ENCODE measurements at regions not wholly inside any gene's neighbourhood (a gene's known extent, or its start where the extent isn't known, plus 50 kb on each side); places are given as distances from the start of the nearest gene placed in this dataset.

GRCh38 chr2:34266908-34267697 lies 668.0 kb upstream of the FAM98A start:
- TF ChIP-seq EP300 (IDR thresholded peaks at IDR 0.05) (no peak), POLR2AphosphoS5 (IDR thresholded peaks at IDR 0.05) (no peak), CTCF (IDR thresholded peaks at IDR 0.05) (no peak)
- Histone ChIP-seq H3K27me3 (no peaks in the 10 kb centered on the region), H3K4me1 (no peaks in the 10 kb centered on the region), H3K4me3 (no peak overlapping the region), H3K27ac (no peak overlapping the region), H3K36me3 (no peaks in the 10 kb centered on the region), H3K9me3 (no peaks in the 10 kb centered on the region)
- ATAC-seq = no peak
- 73 to 80% methylated on average over 1 to 6 of the region's 9 CpGs for WGBS, 2 donors (ENCODE audit: low coverage in 1 of 2)

- H3K4me1 ChIP-seq = no peaks in the 10 kb centered on the region
- TF ChIP-seq CTCF (IDR thresholded peaks at IDR 0.05) = no peak
- H3K9me3 ChIP-seq = no peaks in the 10 kb centered on the region
- H3K36me3 ChIP-seq = no peaks in the 10 kb centered on the region
- H3K27me3 ChIP-seq = no peaks in the 10 kb centered on the region
- no peak overlapping the region for H3K27ac ChIP-seq
- WGBS, 2 donors (ENCODE audit: low coverage in 1 of 2) = 86 to 87% methylated on average over 2 to 3 of the region's 6 CpGs
- no peak for ATAC-seq
- H3K4me3 ChIP-seq = no peak overlapping the region
These were observed 662.6 kb upstream of the FAM98A start for GRCh38 chr2:34261701-34262100.

GRCh38 chr2:34254272-34254878 lies 655.3 kb upstream of the FAM98A start:
- Histone ChIP-seq H3K36me3 (no peaks in the 10 kb centered on the region), H3K27ac (no peak overlapping the region), H3K4me1 (no peaks in the 10 kb centered on the region), H3K4me3 (no peak overlapping the region), H3K9me3 (no peaks in the 10 kb centered on the region), H3K27me3 (no peaks in the 10 kb centered on the region)
- TF ChIP-seq CTCF (IDR thresholded peaks at IDR 0.05) (no peak), POLR2A (IDR thresholded peaks at IDR 0.05) (no peak), POLR2AphosphoS5 (IDR thresholded peaks at IDR 0.05) (no peak), EP300 (IDR thresholded peaks at IDR 0.05) (no peak)
- ATAC-seq = no peak
- 53 to 79% methylated on average over 2 of the region's 2 CpGs for WGBS, 2 donors (ENCODE audit: low coverage in 1 of 2)

GRCh38 chr2:34252111-34252510 lies 653.0 kb upstream of the FAM98A start:
- Histone ChIP-seq H3K9me3 (no peaks in the 10 kb centered on the region), H3K27me3 (no peaks in the 10 kb centered on the region), H3K36me3 (no peaks in the 10 kb centered on the region), H3K4me1 (no peaks in the 10 kb centered on the region), H3K4me3 (no peak overlapping the region), H3K27ac (no peak overlapping the region)
- 44 to 75% methylated on average over 3 of the region's 3 CpGs for WGBS, 2 donors (ENCODE audit: low coverage in 1 of 2)
- TF ChIP-seq POLR2A (IDR thresholded peaks at IDR 0.05) (no peak), POLR2AphosphoS5 (IDR thresholded peaks at IDR 0.05) (no peak), CTCF (IDR thresholded peaks at IDR 0.05) (no peak), EP300 (IDR thresholded peaks at IDR 0.05) (no peak)
- ATAC-seq = no peak

- no peaks in the 10 kb centered on the region for H3K36me3 ChIP-seq
- ATAC-seq = no peak
- no peaks in the 10 kb centered on the region for H3K9me3 ChIP-seq
- no peaks in the 10 kb centered on the region for H3K27me3 ChIP-seq
- TF ChIP-seq POLR2AphosphoS5 (IDR thresholded peaks at IDR 0.05) = no peak
- H3K4me3 ChIP-seq = no peak overlapping the region
- no peak overlapping the region for H3K27ac ChIP-seq
- H3K4me1 ChIP-seq = no peaks in the 10 kb centered on the region
These were observed 652.5 kb upstream of the FAM98A start for GRCh38 chr2:34251578-34251977.
